ENCODE measurements at regions not wholly inside any gene's neighbourhood (a gene's known extent, or its start where the extent isn't known, plus 50 kb on each side); places are given as distances from the start of the nearest gene placed in this dataset.
"Not testable (repeated sequence)": the region's sequence is repeated elsewhere in the genome, so short reads cannot be mapped to it uniquely, and the experiment has no call there.

DNA sequence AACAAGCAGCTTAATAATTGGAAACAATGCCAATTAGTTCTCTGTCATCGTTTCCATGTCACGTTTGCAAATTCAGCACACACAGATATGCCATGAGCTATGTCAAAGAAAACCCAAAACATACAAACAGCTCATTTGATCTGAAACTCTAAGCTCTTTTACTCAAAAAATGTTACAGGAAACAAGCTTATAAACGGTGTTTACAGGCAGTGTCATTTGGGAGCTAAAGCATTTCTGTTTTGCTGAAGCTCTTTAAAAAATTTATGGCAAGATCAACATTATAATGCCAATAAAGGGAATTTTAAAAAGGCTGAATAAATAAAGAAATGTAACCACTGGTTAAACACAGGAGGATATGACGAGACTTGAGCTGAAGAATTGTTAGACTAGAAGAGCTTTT is 94.0 kb upstream of the HS3ST2 start:
- DNase-seq (ENCODE audit: low read depth in 2 of 2): no peak

GRCh38 chr16:22721511-22722100 is 92.4 kb upstream of the HS3ST2 start:
- DNase-seq (ENCODE audit: low read depth in 2 of 2): no peak

- DNase-seq (ENCODE audit: low read depth in 2 of 2): not testable (repeated sequence)
Observed at GRCh38 chr16:22722551-22723541, 91.1 kb upstream of the HS3ST2 start.

DNA sequence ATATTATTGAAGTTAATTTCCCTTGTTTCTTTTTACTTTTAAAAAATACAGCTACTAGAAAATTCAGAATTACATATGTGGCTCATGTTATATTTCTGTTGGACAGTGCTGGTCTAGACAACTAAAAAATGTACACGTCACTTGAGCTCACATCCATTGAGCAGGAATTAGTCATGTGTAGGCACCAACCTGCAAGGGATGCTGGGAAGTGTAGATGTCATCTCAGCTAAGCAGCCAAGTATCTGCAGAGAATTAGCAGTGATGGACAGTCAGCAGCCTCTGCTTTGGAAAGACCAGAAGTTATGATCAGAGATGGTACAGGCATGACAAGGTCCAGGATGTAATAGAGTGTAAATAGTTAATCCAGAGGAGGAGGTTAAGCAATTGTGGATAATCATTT is 87.1 kb upstream of the HS3ST2 start:
- no peak for DNase-seq (ENCODE audit: low read depth in 2 of 2)

DNA sequence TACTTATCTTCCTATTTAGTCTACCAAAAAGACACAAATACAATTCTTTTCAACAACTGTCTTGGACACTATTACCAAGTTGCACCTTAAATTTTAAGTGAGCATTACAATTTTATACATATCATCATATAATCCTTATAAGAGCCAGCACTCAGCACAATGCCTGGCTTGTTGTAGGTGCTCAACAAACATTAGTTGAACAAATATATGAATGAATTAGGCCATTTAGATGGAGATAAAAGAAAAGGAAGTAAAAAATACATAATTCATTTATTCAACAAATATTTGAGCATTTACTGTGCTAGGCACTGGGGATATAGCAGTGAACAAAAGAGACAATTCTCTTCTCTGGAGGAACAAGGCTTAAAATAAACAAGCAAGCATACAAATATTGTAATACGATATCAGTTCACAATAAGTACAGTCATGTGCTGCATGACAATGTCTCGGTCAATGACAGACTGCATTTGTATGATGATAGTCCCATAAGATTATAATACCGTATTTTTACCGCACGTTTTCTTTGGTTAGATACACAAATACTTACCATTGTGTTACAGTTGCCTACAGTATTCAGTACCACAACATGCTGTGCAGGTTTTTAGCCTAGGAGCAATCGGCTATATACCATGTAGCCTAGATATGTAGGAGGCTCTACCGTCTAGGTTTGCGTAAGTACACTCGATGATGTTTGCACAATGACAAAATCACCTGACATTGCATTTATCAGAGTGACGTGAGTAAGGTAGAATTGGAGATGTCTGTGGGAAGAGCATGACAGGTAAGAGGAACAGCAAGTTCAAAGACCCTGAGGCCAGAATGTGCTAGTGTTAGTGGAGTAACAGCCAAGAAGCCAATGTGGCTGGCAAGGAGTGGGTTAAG is 86.4 kb upstream of the HS3ST2 start:
- no peak for DNase-seq (ENCODE audit: low read depth in 2 of 2)

GRCh38 chr16:22728167-22728836 is 85.7 kb upstream of the HS3ST2 start:
- DNase-seq (ENCODE audit: low read depth in 2 of 2): no peak

DNA sequence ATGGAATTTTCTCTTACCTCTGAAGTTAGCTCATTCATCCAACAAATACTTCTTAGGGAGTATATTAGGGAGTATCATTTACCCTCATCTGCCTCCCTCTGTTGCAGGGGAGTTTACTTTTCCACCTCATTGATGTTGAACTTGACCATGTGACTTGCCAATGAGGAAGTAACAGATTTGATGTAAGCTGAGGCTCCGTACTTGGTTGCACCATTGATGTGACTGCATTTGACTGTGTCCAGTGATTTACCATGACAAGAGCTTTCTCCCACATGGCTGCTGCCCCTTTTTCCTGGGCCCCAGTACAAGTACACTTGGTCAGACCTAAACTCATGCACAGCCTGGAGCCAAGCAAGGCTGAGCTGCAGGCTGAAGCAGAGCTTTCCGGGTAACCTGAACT is 81.6 kb upstream of the HS3ST2 start:
- DNase-seq (ENCODE audit: low read depth in 2 of 2): no peak

- no peak for DNase-seq (ENCODE audit: low read depth in 2 of 2)
Observed at GRCh38 chr16:22732959-22733358, 81.0 kb upstream of the HS3ST2 start.

GRCh38 chr16:22734368-22734767 is 79.6 kb upstream of the HS3ST2 start:
- DNase-seq (ENCODE audit: low read depth in 2 of 2): no peak

GRCh38 chr16:22736791-22737190 is 77.2 kb upstream of the HS3ST2 start:
- no peak for DNase-seq (ENCODE audit: low read depth in 2 of 2)

- no peak for DNase-seq (ENCODE audit: low read depth in 2 of 2)
Observed at GRCh38 chr16:22739077-22739476, 74.9 kb upstream of the HS3ST2 start.

DNA sequence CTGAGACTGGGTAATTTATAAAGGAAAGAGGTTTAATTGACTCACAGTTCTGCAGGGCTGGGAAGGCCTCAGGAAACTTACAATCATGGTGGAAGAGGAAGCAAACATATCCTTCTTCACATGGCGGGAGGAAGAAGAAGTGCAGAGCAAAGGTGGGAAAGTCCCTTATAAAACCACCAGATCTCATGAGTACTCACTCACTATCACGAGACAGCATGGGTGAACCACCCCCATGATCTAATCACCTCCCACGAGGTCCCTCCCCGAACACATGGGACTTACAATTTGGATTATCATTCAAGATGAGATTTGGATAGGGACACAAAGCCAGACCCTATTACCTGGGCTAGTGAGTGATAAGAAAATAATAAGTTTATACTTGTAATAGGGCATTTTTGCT is 70.6 kb upstream of the HS3ST2 start:
- no peak for DNase-seq (ENCODE audit: low read depth in 2 of 2)

DNA sequence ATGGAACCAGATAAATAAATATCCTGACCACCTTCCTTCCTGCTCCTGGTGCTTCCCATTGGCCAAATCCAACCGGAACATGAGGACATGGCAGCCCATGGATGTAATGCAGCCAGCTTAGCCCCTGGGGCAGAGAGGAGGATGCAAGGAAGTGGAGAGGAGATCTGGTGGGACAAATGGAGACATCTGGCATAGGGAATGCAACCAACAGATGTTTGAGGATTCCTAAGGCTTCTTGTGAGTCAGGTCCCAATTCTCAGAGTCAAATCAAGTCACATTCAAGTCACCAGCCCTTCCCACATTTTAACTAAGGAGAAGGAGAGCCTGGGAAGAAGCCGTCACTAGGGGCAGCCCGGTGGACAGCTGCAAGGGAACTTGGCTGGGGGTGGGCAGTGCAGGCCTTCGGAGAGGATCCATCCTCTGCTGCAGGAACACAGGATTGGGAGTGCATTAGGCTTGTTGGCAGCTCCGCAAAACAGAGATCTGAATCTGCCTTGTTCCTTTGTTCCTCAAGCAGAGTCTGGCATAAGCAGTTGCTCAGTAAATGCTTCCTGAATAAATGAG is 62.8 kb upstream of the HS3ST2 start:
- DNase-seq (ENCODE audit: low read depth in 2 of 2): no peak

GRCh38 chr16:22751685-22752084 is 62.3 kb upstream of the HS3ST2 start:
- DNase-seq (ENCODE audit: low read depth in 2 of 2): no peak

DNA sequence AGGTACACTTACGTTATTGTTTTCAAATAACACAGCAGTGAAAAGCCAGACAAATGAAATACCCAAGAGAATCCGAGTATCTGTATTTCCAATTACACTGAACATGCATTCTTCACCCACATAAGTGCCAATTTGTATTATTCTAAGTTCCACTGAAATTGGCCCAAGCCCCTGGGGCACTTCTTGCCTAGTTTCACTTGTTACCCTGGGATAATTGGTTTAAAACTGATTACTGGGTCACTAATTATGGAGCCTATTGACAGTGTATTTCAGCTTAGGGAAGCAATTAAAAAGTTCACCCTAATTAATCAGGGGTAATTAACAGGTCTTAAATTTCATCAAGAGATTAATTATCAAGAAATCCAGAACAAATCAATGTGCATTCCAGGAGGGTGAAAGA is 60.5 kb upstream of the HS3ST2 start:
- DNase-seq (ENCODE audit: low read depth in 2 of 2): no peak

- DNase-seq (ENCODE audit: low read depth in 2 of 2): no peak
Observed at GRCh38 chr16:22754577-22754976, 59.4 kb upstream of the HS3ST2 start.

DNA sequence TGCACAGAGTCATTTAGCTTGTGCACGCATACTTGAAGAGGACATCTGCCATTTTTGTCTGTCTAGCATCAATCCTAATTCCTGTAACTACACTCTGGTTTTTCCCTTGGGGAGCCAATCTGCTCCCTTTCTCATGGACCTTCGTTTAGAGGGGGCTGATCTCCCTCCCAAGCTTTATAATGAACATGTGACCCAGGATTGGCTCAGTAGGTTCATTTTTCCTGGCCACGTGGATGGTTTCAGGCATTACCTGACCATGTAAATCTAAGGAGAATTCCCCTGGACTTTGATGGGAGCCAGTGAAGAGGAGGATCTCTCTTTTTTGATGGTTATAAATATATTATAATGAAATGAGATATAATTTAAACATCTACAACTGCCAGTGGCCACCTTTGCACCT is 56.8 kb upstream of the HS3ST2 start:
- no peak for DNase-seq (ENCODE audit: low read depth in 2 of 2)

DNA sequence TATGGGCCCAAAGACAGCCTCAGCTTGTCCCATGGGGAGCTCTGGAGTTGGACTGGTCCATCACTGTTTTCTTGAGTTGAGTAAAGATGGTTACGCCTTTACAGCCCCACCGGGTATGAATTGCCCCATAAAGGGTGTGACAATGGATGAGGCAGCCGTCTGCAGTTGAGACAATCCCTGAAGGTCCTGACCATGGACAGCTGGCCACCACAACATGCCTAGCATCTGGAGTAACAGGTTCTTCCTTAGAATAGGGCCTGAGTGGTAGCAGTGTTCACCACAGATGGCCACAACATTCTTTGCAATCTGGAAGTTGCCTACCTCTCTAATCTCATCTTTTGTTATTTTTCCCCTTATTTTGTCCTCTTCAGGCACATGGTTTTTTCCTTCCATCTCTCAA is 51.5 kb upstream of the HS3ST2 start:
- DNase-seq (ENCODE audit: low read depth in 2 of 2): no peak

- no peak for DNase-seq (ENCODE audit: low read depth in 2 of 2)
Observed at GRCh38 chr16:22763437-22764080, 50.4 kb upstream of the HS3ST2 start.
